ENCODE measurements at regions not wholly inside any gene's neighbourhood (a gene's known extent, or its start where the extent isn't known, plus 50 kb on each side); places are given as distances from the start of the nearest gene placed in this dataset.

DNA sequence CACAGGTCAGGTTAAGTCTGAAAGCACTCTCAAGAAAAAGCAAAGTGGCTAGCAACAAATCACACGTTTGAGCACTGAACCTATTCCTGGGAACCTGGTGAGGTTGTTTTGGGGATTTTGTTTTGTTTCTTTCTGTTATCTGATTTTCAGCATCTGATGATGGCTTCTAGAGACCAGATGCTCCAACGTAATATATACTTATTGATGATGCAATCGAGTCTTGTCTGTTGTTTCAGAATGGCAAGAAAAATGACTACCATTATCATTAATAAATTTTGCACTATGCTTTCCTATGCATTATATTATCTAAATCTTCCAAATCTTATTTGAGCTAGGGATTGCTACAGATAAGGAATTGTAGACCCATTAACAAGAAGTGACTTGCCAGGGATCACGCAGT lies 312.3 kb upstream of the FAT3 start:
- Histone ChIP-seq H3K9ac (ENCODE audit: low read depth, low read length) (no peak overlapping the region), H4K5ac (ENCODE audit: low read depth, low read length) (no peak overlapping the region), H3K4ac (ENCODE audit: low read depth, low read length) (no peak overlapping the region), H3K18ac (ENCODE audit: low read depth, low read length) (no peak overlapping the region), H4K91ac (ENCODE audit: insufficient read depth, low read depth, low read length) (no peak overlapping the region), H3K27ac (ENCODE audit: insufficient read depth, low read length) (no peak overlapping the region), H3K4me3 (ENCODE audit: insufficient read depth, low read depth, low read length) (no peak overlapping the region), H3K14ac (replicated peaks; ENCODE audit: low read depth, low read length) (no peak overlapping the region), H4K8ac (ENCODE audit: low read depth in 2 of 2, low read length in 2 of 2) (no peak overlapping the region), H3K56ac (ENCODE audit: extremely low read depth, insufficient read depth, low read length) (no peak overlapping the region), H3K4me2 (ENCODE audit: low read depth, low read length) (no peak overlapping the region), H3K79me1 (ENCODE audit: low read depth in 1 of 2, low read length in 2 of 2) (no peaks in the 10 kb centered on the region), H3K23ac (ENCODE audit: low read depth, low read length) (no peak overlapping the region), H3K4me1 (ENCODE audit: control insufficient read depth, insufficient read depth, low read length) (no peaks in the 10 kb centered on the region), H2BK120ac (ENCODE audit: low read depth, low read length) (no peak overlapping the region), H3K9me1 (ENCODE audit: insufficient read depth, low read length) (no peaks in the 10 kb centered on the region), H2BK15ac (ENCODE audit: low read depth, low read length) (no peak overlapping the region), H4K20me1 (ENCODE audit: insufficient read depth, low read length) (no peaks in the 10 kb centered on the region), H2AK9ac (replicated peaks; ENCODE audit: low read depth, low read length, poor library complexity) (no peak overlapping the region), H2AK5ac (ENCODE audit: low read depth, low read length) (no peak overlapping the region), H3K36me3 (ENCODE audit: control insufficient read depth, insufficient read depth, low read length) (no peaks in the 10 kb centered on the region), H3K9me3 (ENCODE audit: control insufficient read depth, insufficient read depth, low read length) (peaks cover 10% of the 10 kb centered on the region), H2BK20ac (ENCODE audit: low read depth, low read length) (no peak overlapping the region), H2BK5ac (ENCODE audit: low read depth, low read length, poor library complexity, severe bottlenecking) (no peak overlapping the region), H2AFZ (replicated peaks; ENCODE audit: low read length, poor library complexity) (no peak overlapping the region), H3K27me3 (ENCODE audit: control insufficient read depth, insufficient read depth, low read length) (no peaks in the 10 kb centered on the region)
- intact Hi-C loops (cut with micrococcal nuclease) (no loop called here), dilution Hi-C loops (cut with HindIII; ENCODE audit: low sequenced_read_pairs, unreplicated experiment) (no loop called here), in situ Hi-C loops (cut with MboI; ENCODE audit: low sequenced_read_pairs) (no loop called here)
- CTCF ChIA-PET: interaction anchor here (0.6 kb wide), 1 partner anchor 1016 kb away, joined by 3 read pairs; no protein-coding TSS in a partner anchor
- DNase-seq (no peak), ATAC-seq (ENCODE audit: low read depth) (no peak)
- POLR2A ChIA-PET (ENCODE audit: unreplicated experiment): no interaction called here
- WGBS, 2 experiments (ENCODE audit: extremely low coverage in 2 of 2, insufficient read length in 1 of 2): no CpG with 5 or more reads among the region's 4 CpGs
- TF ChIP-seq MXI1 (IDR thresholded peaks at IDR 0.05; ENCODE audit: borderline replicate concordance, low read depth, low read length) (no peak), CHD1 (IDR thresholded peaks at IDR 0.05; ENCODE audit: low read depth, low read length) (no peak), CEBPB (IDR thresholded peaks at IDR 0.05; ENCODE audit: low read depth, low read length) (peak; percentile 60), MAZ (IDR thresholded peaks at IDR 0.05; ENCODE audit: borderline replicate concordance, low read depth, low read length) (no peak), NFE2L2 (IDR thresholded peaks at IDR 0.05; ENCODE audit: low read depth, low read length) (no peak), FOS (IDR thresholded peaks at IDR 0.05; ENCODE audit: low read depth, low read length) (no peak), POLR2A (IDR thresholded peaks at IDR 0.05; ENCODE audit: low read depth, low read length) (no peak)
- TF ChIP-seq, protein P1, sequence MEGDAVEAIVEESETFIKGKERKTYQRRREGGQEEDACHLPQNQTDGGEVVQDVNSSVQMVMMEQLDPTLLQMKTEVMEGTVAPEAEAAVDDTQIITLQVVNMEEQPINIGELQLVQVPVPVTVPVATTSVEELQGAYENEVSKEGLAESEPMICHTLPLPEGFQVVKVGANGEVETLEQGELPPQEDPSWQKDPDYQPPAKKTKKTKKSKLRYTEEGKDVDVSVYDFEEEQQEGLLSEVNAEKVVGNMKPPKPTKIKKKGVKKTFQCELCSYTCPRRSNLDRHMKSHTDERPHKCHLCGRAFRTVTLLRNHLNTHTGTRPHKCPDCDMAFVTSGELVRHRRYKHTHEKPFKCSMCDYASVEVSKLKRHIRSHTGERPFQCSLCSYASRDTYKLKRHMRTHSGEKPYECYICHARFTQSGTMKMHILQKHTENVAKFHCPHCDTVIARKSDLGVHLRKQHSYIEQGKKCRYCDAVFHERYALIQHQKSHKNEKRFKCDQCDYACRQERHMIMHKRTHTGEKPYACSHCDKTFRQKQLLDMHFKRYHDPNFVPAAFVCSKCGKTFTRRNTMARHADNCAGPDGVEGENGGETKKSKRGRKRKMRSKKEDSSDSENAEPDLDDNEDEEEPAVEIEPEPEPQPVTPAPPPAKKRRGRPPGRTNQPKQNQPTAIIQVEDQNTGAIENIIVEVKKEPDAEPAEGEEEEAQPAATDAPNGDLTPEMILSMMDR (conservative IDR thresholded peaks at IDR 0.05; ENCODE audit: low read depth, low read length): no peak
- TF ChIP-seq, protein P2, sequence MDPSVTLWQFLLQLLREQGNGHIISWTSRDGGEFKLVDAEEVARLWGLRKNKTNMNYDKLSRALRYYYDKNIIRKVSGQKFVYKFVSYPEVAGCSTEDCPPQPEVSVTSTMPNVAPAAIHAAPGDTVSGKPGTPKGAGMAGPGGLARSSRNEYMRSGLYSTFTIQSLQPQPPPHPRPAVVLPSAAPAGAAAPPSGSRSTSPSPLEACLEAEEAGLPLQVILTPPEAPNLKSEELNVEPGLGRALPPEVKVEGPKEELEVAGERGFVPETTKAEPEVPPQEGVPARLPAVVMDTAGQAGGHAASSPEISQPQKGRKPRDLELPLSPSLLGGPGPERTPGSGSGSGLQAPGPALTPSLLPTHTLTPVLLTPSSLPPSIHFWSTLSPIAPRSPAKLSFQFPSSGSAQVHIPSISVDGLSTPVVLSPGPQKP (IDR thresholded peaks at IDR 0.05; ENCODE audit: borderline replicate concordance, low read depth, low read length): no peak
- no TSS peak for BruUV-seq (replicated peaks)

All from IMR-90 (cell line).